ENCODE measurements at regions not wholly inside any gene's neighbourhood (a gene's known extent, or its start where the extent isn't known, plus 50 kb on each side); places are given as distances from the start of the nearest gene placed in this dataset.

- TF ChIP-seq CTCF (IDR thresholded peaks at IDR 0.05; ENCODE audit: insufficient read depth, low read depth, low read length, missing control alignments), result no peak
- no peak overlapping the region for H3K4me3 ChIP-seq (ENCODE audit: low read length)
- no peak for DNase-seq (ENCODE audit: low read depth)
These were observed 367.9 kb upstream of the DUSP10 start for GRCh38 chr1:222109836-222110235.

GRCh38 chr1:222107975-222108374 is 366.1 kb upstream of the DUSP10 start:
- DNase-seq (ENCODE audit: low read depth), result no peak

DNA sequence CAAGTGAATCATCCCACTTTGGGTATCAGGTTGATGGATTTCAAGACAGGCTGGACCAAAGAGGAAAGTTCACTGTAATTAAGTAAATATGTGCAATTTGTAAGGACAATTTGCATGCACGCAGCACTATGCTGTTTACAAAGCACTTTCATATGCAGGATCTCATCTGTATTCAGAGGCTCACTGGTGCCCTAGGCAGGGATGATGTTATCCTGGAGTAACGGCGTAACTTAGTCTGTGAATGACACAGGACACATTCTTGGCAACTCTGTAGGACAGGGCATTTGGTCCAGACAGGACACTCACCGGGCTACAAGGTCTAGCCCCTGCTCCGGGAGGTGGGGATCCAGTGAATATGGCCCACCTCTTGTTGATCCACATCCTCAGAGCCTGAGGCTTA is 365.4 kb upstream of the DUSP10 start:
- TF ChIP-seq CTCF (IDR thresholded peaks at IDR 0.05; ENCODE audit: insufficient read depth, low read depth, low read length, missing control alignments), result no peak
- no peak overlapping the region for H3K4me3 ChIP-seq (ENCODE audit: low read length)
- DNase-seq (ENCODE audit: low read depth), result no peak

More at GRCh38 chr1:222107975-222108374, 366.1 kb upstream of the DUSP10 start:
- no peak overlapping the region for H3K4me3 ChIP-seq (ENCODE audit: low read length)
- TF ChIP-seq CTCF (IDR thresholded peaks at IDR 0.05; ENCODE audit: insufficient read depth, low read depth, low read length, missing control alignments), result no peak

GRCh38 chr1:222106377-222106776 is 364.5 kb upstream of the DUSP10 start:
- DNase-seq (ENCODE audit: low read depth), result no peak
- TF ChIP-seq CTCF (IDR thresholded peaks at IDR 0.05; ENCODE audit: insufficient read depth, low read depth, low read length, missing control alignments), result no peak
- no peak overlapping the region for H3K4me3 ChIP-seq (ENCODE audit: low read length)

DNA sequence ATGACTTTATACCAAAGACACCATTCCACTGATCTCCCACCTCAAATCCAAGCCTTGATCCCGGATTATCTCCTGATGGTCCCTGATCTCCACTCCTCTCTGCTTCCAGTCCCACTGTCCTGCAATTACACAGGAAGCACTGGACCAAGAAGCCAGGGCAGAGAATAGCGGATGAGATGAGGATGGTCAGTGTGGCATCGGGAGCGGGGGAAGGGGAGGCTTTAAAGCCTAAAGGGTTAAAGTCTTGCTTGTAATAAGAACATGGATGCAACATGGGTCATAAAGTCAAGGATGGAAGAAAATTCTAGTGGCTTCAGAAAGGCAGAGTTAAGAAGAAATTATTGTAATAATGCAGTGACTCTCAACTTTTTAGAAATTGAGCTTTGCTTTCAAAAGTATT is 364.0 kb upstream of the DUSP10 start:
- no peak for TF ChIP-seq CTCF (IDR thresholded peaks at IDR 0.05; ENCODE audit: insufficient read depth, low read depth, low read length, missing control alignments)
- no peak overlapping the region for H3K4me3 ChIP-seq (ENCODE audit: low read length)

GRCh38 chr1:222105393-222105737 is 363.5 kb upstream of the DUSP10 start:
- no peak for TF ChIP-seq CTCF (IDR thresholded peaks at IDR 0.05; ENCODE audit: insufficient read depth, low read depth, low read length, missing control alignments)

More for the DNA sequence above, 364.0 kb upstream of the DUSP10 start:
- no peak for DNase-seq (ENCODE audit: low read depth)

DNA sequence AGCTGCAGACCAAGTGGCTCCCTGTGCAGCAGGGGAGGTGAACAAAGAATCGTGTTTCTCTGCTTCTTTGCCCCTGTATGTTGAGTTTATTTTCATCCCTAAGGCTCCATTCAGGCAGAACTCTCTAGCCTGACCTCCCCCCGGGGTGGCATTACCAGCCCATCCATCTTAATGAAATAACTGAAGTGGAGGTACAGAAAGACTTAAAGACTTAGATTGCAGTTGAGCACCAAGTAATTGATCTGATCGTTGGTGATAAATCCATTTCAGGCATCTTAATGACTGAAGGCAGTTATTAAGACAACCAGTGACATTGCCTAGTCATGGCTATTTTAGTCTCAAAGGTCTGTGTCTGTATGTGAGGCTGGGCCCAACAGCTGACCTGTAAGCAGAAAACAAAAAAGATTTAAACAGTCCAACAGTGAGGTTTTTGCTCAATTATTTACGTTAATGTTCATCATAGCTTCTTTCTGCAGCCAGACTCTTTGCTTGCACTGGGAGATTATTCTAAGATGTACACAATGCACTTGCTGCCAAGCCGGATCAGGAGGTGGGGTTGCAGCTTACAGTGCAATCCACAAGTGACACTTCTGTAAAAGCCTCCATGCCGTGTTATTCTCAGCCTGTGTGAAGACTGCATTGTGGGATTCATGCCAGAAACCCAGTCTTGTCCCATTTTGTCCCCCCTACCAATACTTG is 363.0 kb upstream of the DUSP10 start:
- no peak overlapping the region for H3K4me3 ChIP-seq (ENCODE audit: low read length)
- no peak for TF ChIP-seq CTCF (IDR thresholded peaks at IDR 0.05; ENCODE audit: insufficient read depth, low read depth, low read length, missing control alignments)
- DNase-seq (ENCODE audit: low read depth), result no peak

More at GRCh38 chr1:222105393-222105737, 363.5 kb upstream of the DUSP10 start:
- no peak for DNase-seq (ENCODE audit: low read depth)
- H3K4me3 ChIP-seq (ENCODE audit: low read length), result no peak overlapping the region

All from epithelial cell of esophagus (primary cell).